ENCODE measurements at regions not wholly inside any gene's neighbourhood (a gene's known extent, or its start where the extent isn't known, plus 50 kb on each side); places are given as distances from the start of the nearest gene placed in this dataset.

- DNase-seq (ENCODE audit: low read depth): no peak
- TF ChIP-seq CTCF (conservative IDR thresholded peaks at IDR 0.05; ENCODE audit: control insufficient read depth, insufficient read depth, low read depth, low read length): no peak
- H3K4me3 ChIP-seq (ENCODE audit: control insufficient read depth, low read depth, low read length): no peak overlapping the region
Observed at GRCh38 chr4:96742332-96743014, 902.6 kb downstream of the PDHA2 start.

DNA sequence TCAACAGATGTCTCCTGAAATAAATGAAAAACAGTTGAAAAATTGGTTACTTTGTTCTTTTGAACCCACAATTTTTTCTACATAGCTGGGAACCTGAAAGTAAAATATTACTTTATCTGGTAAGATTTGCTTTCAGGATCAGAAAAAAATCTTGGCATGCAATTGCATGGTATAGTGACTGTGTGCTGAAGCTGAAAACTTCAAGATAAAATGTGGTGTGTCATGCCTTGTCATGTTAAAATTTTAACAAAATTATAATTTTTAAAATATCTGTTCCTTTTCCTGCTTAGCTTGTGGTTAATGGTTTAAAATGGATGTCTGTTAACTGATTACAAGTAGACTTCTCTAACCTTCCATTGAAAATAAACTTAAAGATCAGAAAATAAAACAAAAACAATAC is 904.8 kb downstream of the PDHA2 start:
- DNase-seq (ENCODE audit: low read depth): no peak
- no peak overlapping the region for H3K4me3 ChIP-seq (ENCODE audit: control insufficient read depth, low read depth, low read length)
- TF ChIP-seq CTCF (conservative IDR thresholded peaks at IDR 0.05; ENCODE audit: control insufficient read depth, insufficient read depth, low read depth, low read length): no peak

DNA sequence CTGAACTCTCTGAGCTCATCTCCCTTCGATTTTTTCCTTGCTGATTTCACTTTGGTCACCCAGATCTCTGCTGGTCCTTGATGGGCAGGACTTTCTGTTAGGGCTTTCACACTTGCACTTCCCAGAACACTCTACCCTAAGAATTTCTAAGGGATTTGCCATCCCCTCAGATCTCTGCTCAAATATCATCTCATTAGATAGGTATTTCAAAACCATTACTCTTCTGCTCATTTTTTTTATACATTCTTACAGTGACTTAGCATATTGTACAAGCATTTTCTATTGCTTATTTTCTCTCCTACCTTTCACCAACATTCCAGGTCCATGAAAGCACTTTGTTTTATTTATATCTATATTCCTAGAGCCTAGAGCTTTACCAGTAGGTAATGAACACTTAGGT is 913.3 kb downstream of the PDHA2 start:
- H3K4me3 ChIP-seq (ENCODE audit: control insufficient read depth, low read depth, low read length): no peak overlapping the region
- no peak for DNase-seq (ENCODE audit: low read depth)
- TF ChIP-seq CTCF (conservative IDR thresholded peaks at IDR 0.05; ENCODE audit: control insufficient read depth, insufficient read depth, low read depth, low read length): no peak

DNA sequence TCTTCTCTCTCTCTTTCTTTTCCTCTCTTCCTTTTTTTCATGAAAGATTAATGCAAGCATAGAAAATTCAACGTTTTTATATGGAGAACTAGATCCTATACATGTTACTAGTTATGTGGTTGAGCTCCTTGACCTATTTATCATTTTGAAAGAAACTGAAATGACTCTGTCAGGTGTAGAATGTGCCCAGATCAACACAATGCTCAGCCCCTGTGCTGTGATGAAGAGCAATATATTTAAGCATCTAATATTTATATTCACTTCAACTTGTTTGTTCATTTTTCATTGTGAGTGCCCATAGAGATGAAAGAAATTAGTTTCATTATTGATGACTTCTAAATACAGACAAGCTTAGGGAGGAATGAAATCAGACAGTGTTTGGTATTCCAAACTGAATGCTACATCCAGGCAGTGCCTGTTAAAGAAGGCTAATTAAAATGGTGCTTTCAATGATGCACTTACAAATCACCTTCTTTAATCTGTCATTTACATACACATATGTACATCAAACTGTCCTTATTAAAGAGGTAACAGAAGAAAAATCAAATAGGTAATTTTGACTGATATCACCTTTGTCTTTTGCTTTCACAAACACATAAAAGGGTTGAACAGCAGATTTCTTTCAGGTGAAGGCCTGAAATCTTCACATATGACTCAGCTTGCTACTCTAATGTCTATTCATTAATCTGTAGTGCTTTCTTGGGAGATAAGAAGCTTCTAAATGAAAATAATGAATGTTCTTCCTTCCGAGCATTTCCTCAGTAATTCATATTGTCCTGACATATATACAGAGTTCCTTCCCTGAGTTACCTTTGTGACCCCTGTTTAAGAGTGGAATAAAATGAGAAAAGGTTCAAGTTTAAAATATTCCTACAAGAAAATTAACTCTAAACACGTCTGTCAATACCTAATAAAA is 915.9 kb downstream of the PDHA2 start:
- no peak overlapping the region for H3K4me3 ChIP-seq (ENCODE audit: control insufficient read depth, low read depth, low read length)
- no peak for TF ChIP-seq CTCF (conservative IDR thresholded peaks at IDR 0.05; ENCODE audit: control insufficient read depth, insufficient read depth, low read depth, low read length)

GRCh38 chr4:96756584-96756983 is 916.7 kb downstream of the PDHA2 start:
- TF ChIP-seq CTCF (conservative IDR thresholded peaks at IDR 0.05; ENCODE audit: control insufficient read depth, insufficient read depth, low read depth, low read length): no peak
- DNase-seq (ENCODE audit: low read depth): no peak
- no peak overlapping the region for H3K4me3 ChIP-seq (ENCODE audit: control insufficient read depth, low read depth, low read length)

More for the DNA sequence above, 915.9 kb downstream of the PDHA2 start:
- DNase-seq (ENCODE audit: low read depth): no peak

DNA sequence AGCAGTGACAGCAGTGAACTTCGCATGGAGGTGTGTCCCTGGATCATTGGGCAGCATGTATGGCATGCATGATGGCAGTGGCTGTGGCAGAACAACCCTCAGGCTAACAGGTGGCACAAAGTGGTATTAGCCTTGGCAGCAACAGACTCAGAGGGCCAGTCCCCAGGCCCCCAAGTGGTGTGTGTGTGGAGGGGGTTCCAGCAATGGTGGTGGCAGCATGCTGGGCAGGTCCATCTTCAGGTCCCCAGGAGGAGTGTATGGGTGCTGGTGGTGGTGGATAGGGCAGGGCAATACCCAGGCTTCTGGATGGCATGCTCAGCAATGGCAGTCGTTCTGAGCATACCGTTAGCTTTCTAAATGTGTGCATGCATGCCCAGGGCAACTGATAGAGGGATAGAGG is 923.7 kb downstream of the PDHA2 start:
- no peak for TF ChIP-seq CTCF (conservative IDR thresholded peaks at IDR 0.05; ENCODE audit: control insufficient read depth, insufficient read depth, low read depth, low read length)
- no peak overlapping the region for H3K4me3 ChIP-seq (ENCODE audit: control insufficient read depth, low read depth, low read length)
- no peak for DNase-seq (ENCODE audit: low read depth)

Measured in fibroblast of mammary gland (primary cell).